Upper lobe of left lung (tissue), 6 donors: ENCODE measurements at regions not wholly inside any gene's neighbourhood (a gene's known extent, or its start where the extent isn't known, plus 50 kb on each side); places are given as distances from the start of the nearest gene placed in this dataset.
"Not testable (repeated sequence)": the region's sequence is repeated elsewhere in the genome, so short reads cannot be mapped to it uniquely, and the experiment has no call there.

ENCODE experiments used
- ATAC-seq, 2 donors: fragments of 200-7000 bp; cut with Tn5 transposase; one replicate each; pipeline ENCODE4 v1.9.1; 2022; ENCODE audit warnings: mild to moderate bottlenecking in 2 of 2, moderate library complexity in 2 of 2; ENCODE audit not compliant: low FRiP score in 2 of 2
- DNase-seq, 2 donors: peaks; one replicate each; pipeline ENCODE4 v3.0.0-alpha.2; 2019 to 2020
- H3K27ac ChIP-seq, 4 donors: fragments of 200-600 bp; sonication (generic); one replicate each; pipeline ENCODE4 v1.5.1; 2016 to 2019
- H3K27me3 ChIP-seq, 4 donors: fragments of 200-600 bp; sonication (generic); one replicate each; pipeline ENCODE4 v1.5.1; 2017 to 2019
- H3K36me3 ChIP-seq, 4 donors: fragments of 200-600 bp; sonication (generic); one replicate each; pipeline ENCODE4 v1.5.1; 2016 to 2019
- H3K4me1 ChIP-seq, 4 donors: fragments of 200-600 bp; sonication (generic); one replicate each; pipeline ENCODE4 v1.5.1; 2018 to 2019
- H3K4me3 ChIP-seq, 4 donors: fragments of 200-600 bp; sonication (generic); one replicate each; pipeline ENCODE4 v1.5.1; 2017 to 2019; ENCODE audit warnings: mild to moderate bottlenecking in 2 of 4, moderate library complexity in 1 of 4
- H3K9me3 ChIP-seq, 4 donors: fragments of 200-600 bp; sonication (generic); one replicate each; pipeline ENCODE4 v1.5.1; 2018 to 2019
- EP300 ChIP-seq, 4 donors: sonication (generic); formaldehyde crosslinking; IDR thresholded peaks; one replicate each; pipeline ENCODE4 v1.5.1; 2017; ENCODE audit warnings: antibody characterized with exemption in 4 of 4, control low read depth in 2 of 4
- POLR2A ChIP-seq, 4 donors: fragments of 450-650 bp; IDR thresholded peaks; one replicate each; pipeline ENCODE4 v1.5.1; 2016 to 2017; ENCODE audit warnings: antibody characterized with exemption in 4 of 4, mild to moderate bottlenecking in 2 of 4
- POLR2AphosphoS5 ChIP-seq, 2 donors: sonication (generic); formaldehyde crosslinking; IDR thresholded peaks; one replicate each; pipeline ENCODE4 v1.5.1; 2017; ENCODE audit warnings: antibody characterized with exemption in 2 of 2
- WGBS, 2 donors: methylation state at CpG; one replicate each; pipeline ENCODE4 v1.1.5; 2017 to 2018; 5-methylcytosine and 5-hydroxymethylcytosine counted together
- TF ChIP-seq, protein P1 (sequence below), 6 experiments: fragments of 450-650 bp in 4 of 6; fragments of 200-600 bp in 2 of 6; sonication (generic) in 2 of 6; IDR thresholded peaks; one replicate each; pipeline ENCODE4 v1.5.1; 2016 to 2019; ENCODE audit warnings: antibody characterized with exemption in 6 of 6
- donor health status: DM: no; HTN: no; CAD: no; lungs with moderate emphysema.
- donor health status: DM: no; HTN: yes; CAD: no; lungs with severe emphysema.

DNA sequence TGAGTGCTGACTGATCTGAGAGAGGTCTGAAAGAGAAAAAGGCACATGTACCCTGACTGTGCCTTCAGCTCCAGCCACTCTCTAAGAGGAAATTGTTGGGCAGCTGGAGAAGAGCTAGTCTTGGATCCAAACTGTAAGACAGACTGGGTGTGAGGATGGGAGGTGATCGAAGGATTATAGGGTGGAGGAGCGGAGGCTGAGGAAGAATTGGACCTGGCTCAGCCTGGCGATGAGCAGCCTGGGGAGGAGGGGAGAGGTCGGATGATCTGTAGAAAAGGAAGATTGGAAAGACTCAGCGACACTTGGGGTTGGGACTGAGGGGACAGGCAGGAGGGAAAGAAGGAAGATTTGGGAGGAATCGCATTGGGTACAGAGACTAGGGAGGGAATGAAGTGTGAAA is 98.6 kb upstream of the SLC25A48 start:
- Histone ChIP-seq H3K27ac (no peak overlapping the region), H3K4me3 (no peak overlapping the region), H3K27me3 (no peaks in the 10 kb centered on the region), H3K9me3 (no peaks in the 10 kb centered on the region), H3K36me3 (no peaks in the 10 kb centered on the region), H3K4me1 (no peaks in the 10 kb centered on the region)
- ATAC-seq (no peak), DNase-seq (no peak)
- TF ChIP-seq POLR2AphosphoS5 (IDR thresholded peaks at IDR 0.05) (no peak), EP300 (IDR thresholded peaks at IDR 0.05) (no peak), POLR2A (IDR thresholded peaks at IDR 0.05) (no peak)
- TF ChIP-seq, protein P1, sequence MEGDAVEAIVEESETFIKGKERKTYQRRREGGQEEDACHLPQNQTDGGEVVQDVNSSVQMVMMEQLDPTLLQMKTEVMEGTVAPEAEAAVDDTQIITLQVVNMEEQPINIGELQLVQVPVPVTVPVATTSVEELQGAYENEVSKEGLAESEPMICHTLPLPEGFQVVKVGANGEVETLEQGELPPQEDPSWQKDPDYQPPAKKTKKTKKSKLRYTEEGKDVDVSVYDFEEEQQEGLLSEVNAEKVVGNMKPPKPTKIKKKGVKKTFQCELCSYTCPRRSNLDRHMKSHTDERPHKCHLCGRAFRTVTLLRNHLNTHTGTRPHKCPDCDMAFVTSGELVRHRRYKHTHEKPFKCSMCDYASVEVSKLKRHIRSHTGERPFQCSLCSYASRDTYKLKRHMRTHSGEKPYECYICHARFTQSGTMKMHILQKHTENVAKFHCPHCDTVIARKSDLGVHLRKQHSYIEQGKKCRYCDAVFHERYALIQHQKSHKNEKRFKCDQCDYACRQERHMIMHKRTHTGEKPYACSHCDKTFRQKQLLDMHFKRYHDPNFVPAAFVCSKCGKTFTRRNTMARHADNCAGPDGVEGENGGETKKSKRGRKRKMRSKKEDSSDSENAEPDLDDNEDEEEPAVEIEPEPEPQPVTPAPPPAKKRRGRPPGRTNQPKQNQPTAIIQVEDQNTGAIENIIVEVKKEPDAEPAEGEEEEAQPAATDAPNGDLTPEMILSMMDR (IDR thresholded peaks at IDR 0.05) = no peak
- 90 to 91% methylated on average over 6 of the region's 6 CpGs for WGBS, 2 donors

DNA sequence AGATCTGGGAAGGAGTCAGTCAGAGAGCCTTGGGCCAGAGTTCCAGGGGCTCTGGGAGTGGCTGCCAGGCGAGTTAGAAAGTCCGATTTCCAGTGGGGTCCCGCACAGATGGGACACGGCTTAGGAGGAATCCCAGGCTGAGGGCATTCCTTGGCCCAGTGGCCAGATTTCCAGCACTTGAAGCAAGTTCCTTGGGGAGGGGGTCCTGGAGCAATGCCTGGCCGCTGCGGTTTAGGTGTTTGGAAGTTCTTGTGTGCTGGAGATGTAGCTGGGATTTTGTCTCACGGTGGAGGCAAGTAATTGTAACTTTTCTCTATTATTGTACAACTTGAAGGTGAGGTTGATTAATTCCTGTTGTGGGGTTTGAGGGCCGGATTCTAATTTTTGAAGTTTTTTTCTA is 99.5 kb upstream of the SLC25A48 start:
- H3K27me3 ChIP-seq, H3K36me3 ChIP-seq, H3K4me1 ChIP-seq, H3K4me3 ChIP-seq, H3K27ac ChIP-seq, ATAC-seq, H3K9me3 ChIP-seq, DNase-seq: not testable (repeated sequence)
- WGBS, 2 donors = 86% methylated on average over 8 of the region's 8 CpGs

DNA sequence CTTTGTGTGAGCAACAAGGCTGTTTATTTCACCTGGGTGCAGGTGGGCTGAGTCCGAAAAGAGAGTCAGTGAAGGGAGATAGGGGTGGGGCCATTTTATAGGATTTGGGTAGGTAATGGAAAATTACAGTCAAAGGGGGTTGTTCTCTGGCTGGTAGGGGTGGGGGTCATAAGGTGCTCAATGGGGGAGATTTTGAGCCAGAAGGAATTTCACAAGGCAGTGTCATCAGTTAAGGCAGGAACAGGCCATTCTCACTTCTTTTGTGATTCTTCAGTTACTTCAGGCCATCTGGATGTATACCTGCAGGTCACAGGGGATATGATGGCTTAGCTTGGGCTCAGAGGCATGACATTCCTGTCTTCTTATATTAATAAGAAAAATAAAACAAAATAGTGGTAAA is 103.4 kb upstream of the SLC25A48 start:
- 74 to 100% methylated on average over 1 of the region's 1 CpG for WGBS, 2 donors
- H3K4me3 ChIP-seq, H3K36me3 ChIP-seq, DNase-seq, H3K4me1 ChIP-seq, H3K27ac ChIP-seq, H3K27me3 ChIP-seq, ATAC-seq, H3K9me3 ChIP-seq: not testable (repeated sequence)

DNA sequence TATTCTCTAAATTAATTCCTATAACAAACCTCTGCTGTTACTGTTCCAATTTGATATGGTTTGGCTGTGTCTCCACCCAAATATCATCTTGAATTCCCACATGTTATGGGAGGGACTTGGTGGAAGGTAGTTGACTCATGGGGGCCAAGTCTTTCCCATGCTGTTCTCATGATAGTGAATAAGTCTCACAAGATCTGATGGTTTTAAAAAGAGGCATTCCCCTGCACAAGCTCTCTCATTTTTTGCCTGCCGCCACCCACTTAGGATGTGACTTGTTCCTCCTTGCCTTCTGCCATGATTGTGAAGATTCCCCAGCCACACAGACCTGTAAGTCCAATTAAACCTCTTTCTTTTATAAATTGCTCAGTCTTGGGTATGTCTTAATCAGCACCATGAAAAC is 104.3 kb upstream of the SLC25A48 start:
- H3K27ac ChIP-seq, H3K36me3 ChIP-seq, ATAC-seq, H3K9me3 ChIP-seq, H3K4me1 ChIP-seq, DNase-seq, H3K4me3 ChIP-seq, H3K27me3 ChIP-seq: not testable (repeated sequence)
- WGBS, 2 donors = 96 to 100% methylated on average over 1 of the region's 1 CpG

DNA sequence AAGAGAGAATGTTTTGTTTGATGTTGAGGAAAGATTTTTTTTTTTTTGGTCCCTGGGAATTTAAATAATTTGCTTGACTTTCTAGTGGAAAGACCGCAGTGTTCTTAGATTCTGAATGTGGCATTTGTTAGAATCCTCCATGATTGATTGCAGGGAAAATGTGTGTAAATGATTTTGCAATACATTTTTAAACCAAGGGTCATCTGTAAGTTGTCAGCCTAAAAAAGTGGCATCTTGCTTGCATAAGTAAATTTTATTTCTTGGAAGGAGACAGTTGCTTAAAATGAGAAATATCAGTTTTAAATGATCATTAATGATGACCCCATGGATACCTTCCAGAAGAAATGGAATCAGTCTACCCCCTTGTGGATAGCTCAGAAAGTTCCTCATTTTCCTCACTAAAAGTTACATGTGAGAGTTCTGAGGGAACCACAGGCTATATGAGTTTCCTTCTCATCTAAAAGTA is 105.1 kb upstream of the SLC25A48 start:
- no peak overlapping the region for H3K27ac ChIP-seq
- WGBS, 2 donors = 60 to 65% methylated on average over 1 of the region's 1 CpG
- H3K9me3 ChIP-seq = no peaks in the 10 kb centered on the region
- no peak overlapping the region for H3K4me3 ChIP-seq
- no peak for DNase-seq
- H3K4me1 ChIP-seq = no peaks in the 10 kb centered on the region
- H3K36me3 ChIP-seq = no peaks in the 10 kb centered on the region
- TF ChIP-seq, protein P1 (IDR thresholded peaks at IDR 0.05) = peak in 2 of 6 experiments; percentile 13 to 35
- TF ChIP-seq POLR2A (IDR thresholded peaks at IDR 0.05) = no peak
- H3K27me3 ChIP-seq = no peaks in the 10 kb centered on the region
- peak in 1 of 2 donors; percentile 64 for ATAC-seq

DNA sequence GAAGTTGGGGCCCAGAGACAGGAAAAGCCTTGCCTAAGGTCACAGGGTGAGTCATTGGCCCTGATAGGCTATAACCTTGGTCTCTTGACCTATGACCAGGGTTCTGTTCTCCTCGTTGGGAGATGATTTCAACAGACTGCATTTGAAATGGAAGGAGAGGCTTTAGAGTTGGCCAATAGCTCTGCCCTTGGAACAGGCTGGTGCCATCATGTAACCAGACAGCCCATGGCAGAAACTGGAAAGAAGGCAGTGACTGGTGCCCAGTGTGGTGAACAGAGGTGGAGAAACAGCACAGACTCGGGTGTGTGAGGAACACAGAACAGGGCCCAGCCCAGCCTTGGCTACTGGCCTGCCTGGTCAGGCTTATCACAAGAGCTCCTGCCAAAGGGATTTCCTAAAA is 109.8 kb upstream of the SLC25A48 start:
- no peak for ATAC-seq
- H3K4me1 ChIP-seq = no peaks in the 10 kb centered on the region

DNA sequence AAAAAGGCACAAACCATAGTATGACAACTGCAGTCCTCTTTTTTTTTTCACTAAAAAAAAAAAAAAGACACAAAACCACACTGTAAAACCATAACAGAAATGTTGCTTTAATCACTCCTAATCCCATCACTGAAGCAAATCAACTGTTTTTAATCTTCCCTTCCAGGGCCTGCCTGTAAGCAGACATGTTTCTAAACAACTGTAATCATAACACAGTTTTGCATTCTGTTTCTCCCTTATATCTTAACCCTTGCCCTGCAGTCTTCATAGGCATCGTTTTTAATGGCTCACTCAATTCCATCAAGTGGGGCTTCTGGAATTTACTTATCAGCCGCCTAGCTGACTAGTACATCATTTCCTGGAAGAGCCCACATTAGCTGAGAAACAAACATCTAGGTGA is 111.0 kb upstream of the SLC25A48 start:
- TF ChIP-seq POLR2A (IDR thresholded peaks at IDR 0.05) (no peak), EP300 (IDR thresholded peaks at IDR 0.05) (no peak), POLR2AphosphoS5 (IDR thresholded peaks at IDR 0.05) (no peak)
- TF ChIP-seq, protein P1 (IDR thresholded peaks at IDR 0.05) = no peak
- 48 to 52% methylated on average over 2 of the region's 2 CpGs for WGBS, 2 donors
- Histone ChIP-seq H3K27me3 (peaks cover 0 to 3% (median 0%) of the 10 kb centered on the region in 4 donors), H3K4me3 (no peak overlapping the region), H3K27ac (no peak overlapping the region), H3K4me1 (no peaks in the 10 kb centered on the region), H3K9me3 (no peaks in the 10 kb centered on the region), H3K36me3 (no peaks in the 10 kb centered on the region)
- ATAC-seq = no peak
- DNase-seq = no peak

More for the DNA sequence above, 109.8 kb upstream of the SLC25A48 start:
- no peak for DNase-seq
- Histone ChIP-seq H3K9me3 (no peaks in the 10 kb centered on the region), H3K27me3 (no peaks in the 10 kb centered on the region), H3K27ac (no peak overlapping the region), H3K36me3 (no peaks in the 10 kb centered on the region), H3K4me3 (no peak overlapping the region)
- 63 to 65% methylated on average over 2 of the region's 2 CpGs for WGBS, 2 donors
- no peak for TF ChIP-seq POLR2AphosphoS5 (IDR thresholded peaks at IDR 0.05)
- no peak for TF ChIP-seq EP300 (IDR thresholded peaks at IDR 0.05)
